ENCODE measurements at regions not wholly inside any gene's neighbourhood (a gene's known extent, or its start where the extent isn't known, plus 50 kb on each side); places are given as distances from the start of the nearest gene placed in this dataset.

DNA sequence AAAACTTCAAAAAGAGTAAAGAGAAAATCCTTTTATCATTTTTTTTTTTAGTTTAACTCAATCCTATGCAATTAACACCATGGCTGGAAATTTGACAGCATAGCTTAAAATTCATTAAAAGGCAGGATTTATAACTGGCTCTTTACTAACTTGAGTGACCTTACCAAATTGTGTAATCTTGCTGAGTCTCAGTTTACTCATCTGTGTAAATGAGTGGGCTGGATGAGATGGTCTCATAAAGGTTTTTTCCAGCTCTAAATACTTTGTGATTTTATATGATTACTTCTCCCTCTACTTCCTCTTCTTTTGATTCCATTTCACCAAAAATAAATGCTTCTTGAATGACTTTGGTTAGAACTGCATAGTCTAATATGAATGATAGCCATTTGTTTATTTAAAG lies 234.9 kb upstream of the SATB1 start:
- TF ChIP-seq, protein P1, sequence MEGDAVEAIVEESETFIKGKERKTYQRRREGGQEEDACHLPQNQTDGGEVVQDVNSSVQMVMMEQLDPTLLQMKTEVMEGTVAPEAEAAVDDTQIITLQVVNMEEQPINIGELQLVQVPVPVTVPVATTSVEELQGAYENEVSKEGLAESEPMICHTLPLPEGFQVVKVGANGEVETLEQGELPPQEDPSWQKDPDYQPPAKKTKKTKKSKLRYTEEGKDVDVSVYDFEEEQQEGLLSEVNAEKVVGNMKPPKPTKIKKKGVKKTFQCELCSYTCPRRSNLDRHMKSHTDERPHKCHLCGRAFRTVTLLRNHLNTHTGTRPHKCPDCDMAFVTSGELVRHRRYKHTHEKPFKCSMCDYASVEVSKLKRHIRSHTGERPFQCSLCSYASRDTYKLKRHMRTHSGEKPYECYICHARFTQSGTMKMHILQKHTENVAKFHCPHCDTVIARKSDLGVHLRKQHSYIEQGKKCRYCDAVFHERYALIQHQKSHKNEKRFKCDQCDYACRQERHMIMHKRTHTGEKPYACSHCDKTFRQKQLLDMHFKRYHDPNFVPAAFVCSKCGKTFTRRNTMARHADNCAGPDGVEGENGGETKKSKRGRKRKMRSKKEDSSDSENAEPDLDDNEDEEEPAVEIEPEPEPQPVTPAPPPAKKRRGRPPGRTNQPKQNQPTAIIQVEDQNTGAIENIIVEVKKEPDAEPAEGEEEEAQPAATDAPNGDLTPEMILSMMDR (IDR thresholded peaks at IDR 0.05) = no peak
- no peak for TF ChIP-seq POLR2A (IDR thresholded peaks at IDR 0.05)
- no peaks in the 10 kb centered on the region for H3K9me3 ChIP-seq
- no peaks in the 10 kb centered on the region for H3K36me3 ChIP-seq (ENCODE audit: low read depth, missing control alignments)
- no peaks in the 10 kb centered on the region for H3K4me1 ChIP-seq
- intact Hi-C loops (cut with DNase I; ENCODE audit: low total_unique reads) = no loop called here
- H3K27ac ChIP-seq = no peak overlapping the region
- H3K27me3 ChIP-seq = no peaks in the 10 kb centered on the region
- no peak overlapping the region for H3K4me3 ChIP-seq
- DNase-seq = no peak

DNA sequence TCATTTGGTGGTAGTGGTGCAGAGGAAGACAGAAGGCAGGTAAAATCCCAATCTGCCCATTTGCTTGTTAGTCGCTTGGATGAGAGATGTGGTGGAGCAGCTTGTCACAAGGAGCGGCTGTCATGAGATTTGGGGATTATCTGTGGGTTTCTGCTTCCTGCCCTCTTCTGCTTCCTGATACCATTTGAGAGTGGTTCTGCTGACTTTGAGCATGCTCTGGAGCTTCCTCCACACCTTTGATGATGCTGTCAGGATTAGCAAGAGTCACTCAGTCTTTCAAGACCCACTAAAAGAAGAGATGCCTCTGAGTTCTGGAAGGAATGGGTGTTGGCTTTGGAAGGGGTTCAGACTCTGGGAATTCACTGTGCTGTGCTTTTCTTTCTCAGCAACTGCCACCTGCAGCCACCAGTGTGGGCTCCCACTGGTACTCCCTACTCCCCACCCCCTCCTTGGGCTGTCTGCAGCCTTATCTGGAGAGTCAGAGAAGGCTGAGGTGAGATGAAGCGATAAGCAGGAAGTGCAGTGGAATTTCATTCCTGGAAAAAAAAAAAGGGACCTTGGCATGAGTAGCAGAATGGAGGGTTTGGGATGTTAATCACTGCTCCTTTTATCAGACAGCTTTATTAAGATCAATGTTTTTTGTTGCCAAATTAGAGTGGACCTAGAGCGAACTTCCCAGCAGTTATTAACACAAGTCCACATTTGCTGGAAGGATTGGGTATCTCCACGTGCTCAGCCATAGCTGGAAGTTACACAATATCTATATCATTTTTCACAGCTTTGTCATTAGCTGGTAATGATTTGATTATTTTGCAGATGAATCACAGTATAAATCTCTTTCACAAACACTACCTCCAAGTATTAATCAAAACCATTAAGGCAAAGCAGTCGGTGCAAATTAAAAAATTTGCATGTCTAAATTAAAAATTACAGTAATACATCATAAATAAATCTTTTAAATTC lies 233.0 kb upstream of the SATB1 start:
- DNase-seq = no peak
- H3K9me3 ChIP-seq = no peaks in the 10 kb centered on the region
- intact Hi-C loops (cut with DNase I; ENCODE audit: low total_unique reads) = no loop called here

DNA sequence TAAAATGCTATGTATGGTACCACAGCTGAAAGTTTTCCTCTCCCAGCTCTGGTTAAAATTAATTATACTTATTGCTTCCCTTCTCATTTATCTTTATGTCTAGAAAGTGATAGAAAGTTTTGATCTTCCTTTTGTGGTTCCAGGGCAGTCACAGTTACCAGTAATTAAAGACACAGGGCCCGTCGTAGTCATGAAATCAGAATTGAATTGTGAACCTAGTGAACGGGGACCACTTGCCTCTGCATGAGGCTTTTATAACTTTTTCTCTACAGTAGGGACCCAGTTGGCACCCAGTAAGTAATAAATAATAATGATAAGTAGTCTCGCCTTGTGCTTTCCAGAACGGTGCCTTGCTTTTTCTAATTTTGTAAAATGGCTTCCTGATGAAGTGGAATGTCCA lies 231.7 kb upstream of the SATB1 start:
- Histone ChIP-seq H3K4me1 (no peaks in the 10 kb centered on the region), H3K9me3 (no peaks in the 10 kb centered on the region), H3K36me3 (ENCODE audit: low read depth, missing control alignments) (no peaks in the 10 kb centered on the region), H3K27me3 (no peaks in the 10 kb centered on the region), H3K4me3 (no peak overlapping the region), H3K27ac (no peak overlapping the region)
- intact Hi-C loops (cut with DNase I; ENCODE audit: low total_unique reads) = no loop called here
- no peak for TF ChIP-seq POLR2A (IDR thresholded peaks at IDR 0.05)
- TF ChIP-seq, protein P1 (IDR thresholded peaks at IDR 0.05) = no peak
- no peak for DNase-seq
- 66 to 74% methylated on average over 5 of the region's 5 CpGs for WGBS, 2 donors

More for the DNA sequence above, 233.0 kb upstream of the SATB1 start:
- H3K27ac ChIP-seq = no peak overlapping the region
- H3K27me3 ChIP-seq = no peaks in the 10 kb centered on the region
- WGBS, 2 donors = 51 to 60% methylated on average over 6 of the region's 6 CpGs
- no peaks in the 10 kb centered on the region for H3K36me3 ChIP-seq (ENCODE audit: low read depth, missing control alignments)
- TF ChIP-seq, protein P1 (IDR thresholded peaks at IDR 0.05) = no peak
- TF ChIP-seq POLR2A (IDR thresholded peaks at IDR 0.05) = no peak
- H3K4me1 ChIP-seq = no peaks in the 10 kb centered on the region
- no peak overlapping the region for H3K4me3 ChIP-seq

DNA sequence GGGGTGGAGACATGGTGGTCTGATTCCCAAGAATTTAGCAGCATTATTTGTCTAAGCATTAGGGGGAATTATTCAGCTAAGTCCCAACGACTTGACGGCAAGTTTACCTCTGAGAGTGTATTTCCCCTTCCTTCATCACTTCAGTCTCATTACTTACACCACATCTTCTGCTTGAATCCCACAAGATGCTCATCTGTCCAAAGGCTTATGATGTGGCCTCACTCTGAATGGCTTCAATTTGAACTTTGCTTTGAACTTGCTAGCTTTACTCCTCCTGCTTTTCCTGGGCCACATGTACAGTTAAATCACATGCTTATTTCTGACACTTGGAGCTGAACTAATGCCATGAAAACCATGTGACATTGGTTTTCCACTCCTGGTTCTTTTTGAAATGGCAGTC lies 231.3 kb upstream of the SATB1 start:
- H3K4me1 ChIP-seq = no peaks in the 10 kb centered on the region
- WGBS, 2 donors = 86 to 96% methylated on average over 2 of the region's 2 CpGs
- intact Hi-C loops (cut with DNase I; ENCODE audit: low total_unique reads) = no loop called here
- H3K36me3 ChIP-seq (ENCODE audit: low read depth, missing control alignments) = no peaks in the 10 kb centered on the region
- H3K9me3 ChIP-seq = no peaks in the 10 kb centered on the region
- no peaks in the 10 kb centered on the region for H3K27me3 ChIP-seq
- DNase-seq = no peak
- no peak overlapping the region for H3K27ac ChIP-seq
- no peak overlapping the region for H3K4me3 ChIP-seq
- TF ChIP-seq POLR2A (IDR thresholded peaks at IDR 0.05) = no peak
- TF ChIP-seq, protein P1 (IDR thresholded peaks at IDR 0.05) = no peak

DNA sequence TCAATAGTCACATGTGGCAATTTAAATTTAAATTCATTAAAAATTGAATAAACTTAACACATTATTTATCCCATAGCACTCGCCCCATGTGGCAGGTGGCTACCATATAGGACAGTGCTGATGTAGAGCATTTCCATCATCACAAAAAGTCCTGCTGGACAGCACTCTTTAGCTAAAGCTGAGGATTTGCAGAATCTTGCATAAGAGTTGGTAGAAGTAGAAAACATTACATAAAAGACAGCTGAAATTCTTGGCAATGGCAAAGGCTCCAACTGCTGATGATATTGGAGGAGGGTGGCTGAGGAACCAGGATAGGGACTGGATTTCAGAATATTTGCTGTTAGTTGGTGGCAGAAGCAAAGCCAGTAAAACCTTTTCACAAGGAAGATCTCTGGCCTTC lies 230.7 kb upstream of the SATB1 start:
- intact Hi-C loops (cut with DNase I; ENCODE audit: low total_unique reads) = no loop called here
- H3K27ac ChIP-seq = no peak overlapping the region

More for the DNA sequence above, 230.7 kb upstream of the SATB1 start:
- TF ChIP-seq, protein P1 (IDR thresholded peaks at IDR 0.05) = no peak
- TF ChIP-seq POLR2A (IDR thresholded peaks at IDR 0.05) = no peak
- Histone ChIP-seq H3K36me3 (ENCODE audit: low read depth, missing control alignments) (no peaks in the 10 kb centered on the region), H3K27me3 (no peaks in the 10 kb centered on the region), H3K9me3 (no peaks in the 10 kb centered on the region), H3K4me3 (no peak overlapping the region), H3K4me1 (no peaks in the 10 kb centered on the region)
- no peak for DNase-seq
- 95 to 100% methylated on average over 1 of the region's 1 CpG for WGBS, 2 donors
